ENCODE measurements at regions not wholly inside any gene's neighbourhood (a gene's known extent, or its start where the extent isn't known, plus 50 kb on each side); places are given as distances from the start of the nearest gene placed in this dataset.
"Not testable (repeated sequence)": the region's sequence is repeated elsewhere in the genome, so short reads cannot be mapped to it uniquely, and the experiment has no call there.

DNA sequence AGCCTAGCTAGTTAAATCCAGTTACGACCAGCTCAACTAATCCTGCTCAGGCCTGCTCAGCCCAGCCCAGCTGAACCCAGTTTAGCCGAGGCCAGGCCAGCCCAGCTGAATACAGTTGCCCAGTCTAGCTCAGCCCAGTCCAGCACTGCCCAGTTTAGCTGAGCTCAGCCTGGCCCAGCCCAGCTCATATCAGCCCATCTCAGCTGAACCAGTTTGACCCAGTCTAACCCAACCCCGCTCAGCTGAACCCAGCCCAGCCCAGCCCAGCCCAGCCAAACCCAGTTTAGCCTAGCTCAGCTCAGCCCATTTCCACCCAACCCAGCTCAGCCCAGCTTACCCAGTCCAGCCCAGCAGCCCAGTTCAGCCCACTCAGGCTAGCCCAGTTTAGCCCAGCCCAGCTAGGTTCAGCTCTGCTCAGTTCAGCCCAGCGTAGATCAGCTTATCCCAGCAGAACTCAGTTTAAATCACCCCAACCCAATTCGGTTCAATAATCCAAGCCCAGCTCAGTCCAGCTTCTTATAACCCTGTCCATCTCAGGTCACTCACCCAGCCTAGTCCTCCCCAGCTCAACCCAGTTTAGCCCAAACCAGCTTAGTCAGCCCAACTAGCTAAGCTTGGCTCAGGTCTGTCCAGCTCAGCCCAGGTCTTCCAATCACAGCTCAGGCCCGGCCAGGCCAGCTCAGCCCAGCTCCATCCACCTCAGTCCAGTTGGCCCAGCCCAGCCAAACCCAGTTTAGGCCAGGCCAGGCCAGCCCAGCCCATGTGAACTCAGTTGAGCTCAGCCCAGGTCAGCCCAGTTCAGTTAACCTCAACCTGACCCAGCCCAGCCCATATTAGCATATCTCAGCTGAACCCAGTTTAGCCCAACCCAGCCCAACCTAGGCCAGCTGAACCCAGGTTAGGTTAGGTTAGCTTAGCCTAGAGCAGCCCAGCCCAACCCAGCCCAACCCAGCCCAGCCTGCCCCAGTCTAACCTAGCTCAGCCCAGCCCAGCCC, 76.7 kb downstream of the TMEM121 start:
- TF ChIP-seq, protein P1, sequence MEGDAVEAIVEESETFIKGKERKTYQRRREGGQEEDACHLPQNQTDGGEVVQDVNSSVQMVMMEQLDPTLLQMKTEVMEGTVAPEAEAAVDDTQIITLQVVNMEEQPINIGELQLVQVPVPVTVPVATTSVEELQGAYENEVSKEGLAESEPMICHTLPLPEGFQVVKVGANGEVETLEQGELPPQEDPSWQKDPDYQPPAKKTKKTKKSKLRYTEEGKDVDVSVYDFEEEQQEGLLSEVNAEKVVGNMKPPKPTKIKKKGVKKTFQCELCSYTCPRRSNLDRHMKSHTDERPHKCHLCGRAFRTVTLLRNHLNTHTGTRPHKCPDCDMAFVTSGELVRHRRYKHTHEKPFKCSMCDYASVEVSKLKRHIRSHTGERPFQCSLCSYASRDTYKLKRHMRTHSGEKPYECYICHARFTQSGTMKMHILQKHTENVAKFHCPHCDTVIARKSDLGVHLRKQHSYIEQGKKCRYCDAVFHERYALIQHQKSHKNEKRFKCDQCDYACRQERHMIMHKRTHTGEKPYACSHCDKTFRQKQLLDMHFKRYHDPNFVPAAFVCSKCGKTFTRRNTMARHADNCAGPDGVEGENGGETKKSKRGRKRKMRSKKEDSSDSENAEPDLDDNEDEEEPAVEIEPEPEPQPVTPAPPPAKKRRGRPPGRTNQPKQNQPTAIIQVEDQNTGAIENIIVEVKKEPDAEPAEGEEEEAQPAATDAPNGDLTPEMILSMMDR (IDR thresholded peaks at IDR 0.05) = no peak
- Mint-ChIP-seq H3K36me3 (ENCODE audit: low read depth) (no peaks in the 10 kb centered on the region), H3K27ac (ENCODE audit: unreplicated experiment) (no peak overlapping the region), H3K4me1 (ENCODE audit: low read depth) (no peaks in the 10 kb centered on the region), H3K4me3 (ENCODE audit: unreplicated experiment) (no peak overlapping the region), H3K9me3 (ENCODE audit: low read depth) (peaks cover 13% of the 10 kb centered on the region), H3K27me3 (ENCODE audit: low read depth) (no peaks in the 10 kb centered on the region)
- peak; percentile 67 for DNase-seq (ENCODE audit: low spot score)

DNA sequence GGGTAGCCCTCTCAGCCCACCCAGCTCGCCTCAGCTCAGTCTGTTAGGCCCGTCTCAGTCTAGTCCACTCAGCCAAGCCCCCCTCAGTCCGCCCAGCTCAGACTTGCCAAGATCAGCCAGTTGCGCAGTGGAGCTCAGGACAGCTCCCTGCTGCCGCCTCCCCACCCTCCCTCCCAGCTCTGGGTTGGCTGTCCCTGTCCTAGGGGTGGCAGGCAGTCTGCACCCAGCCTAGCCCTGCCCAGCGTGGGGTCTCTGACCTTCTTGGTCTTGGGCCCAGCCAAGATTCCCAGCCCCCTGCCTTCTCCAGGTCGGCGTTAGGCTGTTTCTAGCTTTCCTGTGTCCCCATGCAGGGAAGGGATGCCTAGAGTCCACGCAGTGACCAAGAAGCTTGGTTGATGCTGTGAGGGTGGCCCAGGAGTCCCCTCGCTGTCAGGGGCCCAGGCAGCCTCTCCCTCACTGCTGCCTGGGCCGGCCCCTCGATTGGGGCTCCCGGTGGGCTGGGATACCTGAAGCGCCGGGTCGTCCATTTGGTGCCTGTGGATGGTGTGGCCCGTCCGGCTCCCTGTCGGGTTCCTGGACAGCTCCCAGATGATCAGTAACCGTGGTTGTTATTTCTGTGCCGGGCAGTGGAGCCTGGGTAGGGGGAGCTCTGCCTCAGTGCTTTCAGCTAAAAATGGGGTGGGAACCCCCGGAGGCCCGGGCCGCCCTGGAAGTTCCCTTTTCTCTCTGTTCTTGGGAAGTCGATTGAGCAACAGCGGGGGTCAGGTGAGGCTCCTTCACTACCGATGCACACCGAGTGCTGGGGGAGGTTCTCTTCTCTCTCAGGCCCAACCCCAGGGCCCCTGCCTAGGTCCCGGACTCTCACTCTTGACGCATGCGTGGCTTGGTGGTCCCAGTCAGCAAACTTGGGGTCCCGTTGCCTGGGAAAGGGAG, 78.4 kb downstream of the TMEM121 start:
- not testable (repeated sequence) for H3K36me3 Mint-ChIP-seq (ENCODE audit: low read depth); H3K4me3 Mint-ChIP-seq (ENCODE audit: unreplicated experiment); DNase-seq (ENCODE audit: low spot score); H3K27me3 Mint-ChIP-seq (ENCODE audit: low read depth); H3K4me1 Mint-ChIP-seq (ENCODE audit: low read depth); H3K27ac Mint-ChIP-seq (ENCODE audit: unreplicated experiment)
- peaks cover 13% of the 10 kb centered on the region for H3K9me3 Mint-ChIP-seq (ENCODE audit: low read depth)

DNA sequence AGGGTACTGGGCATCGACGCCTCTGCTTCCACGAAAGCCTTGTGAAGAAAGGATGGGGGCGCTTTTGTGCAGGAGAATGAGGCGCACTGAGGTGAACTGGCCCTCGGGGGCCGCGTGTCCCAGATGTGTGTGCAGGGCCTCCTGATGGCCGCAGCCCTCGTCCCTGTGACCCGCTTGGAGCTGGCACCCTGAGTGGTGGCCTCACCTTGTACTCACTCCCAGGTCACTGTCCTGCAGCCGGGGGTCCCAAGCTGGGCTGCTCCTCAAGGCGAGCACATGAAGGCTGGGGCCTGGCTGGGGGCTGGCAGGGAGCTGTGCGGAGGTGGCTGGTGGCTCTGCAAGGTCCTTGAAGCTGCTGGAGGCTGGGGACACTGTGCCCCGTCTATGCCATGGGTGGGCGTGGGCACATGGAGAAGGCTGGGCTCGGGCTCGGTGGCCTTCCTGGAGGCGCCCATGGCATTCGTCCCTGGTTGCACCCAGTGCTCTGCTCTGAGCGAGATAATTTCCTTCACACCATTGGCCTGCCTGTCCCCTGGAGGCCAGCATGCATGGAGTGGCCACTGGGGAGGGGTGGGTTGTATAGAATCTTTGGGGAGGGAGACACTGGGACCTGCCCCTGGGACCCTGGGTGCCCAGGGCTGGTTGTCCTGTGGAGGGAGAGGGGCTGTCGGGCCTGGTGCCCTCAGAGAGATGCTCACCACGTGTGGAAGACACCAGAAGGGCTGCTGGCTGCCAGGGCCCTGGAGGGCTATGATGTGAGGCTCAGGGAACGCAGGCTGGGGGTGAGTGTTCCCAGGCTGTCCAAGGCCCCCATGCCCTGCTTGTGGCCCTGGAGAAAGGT, 79.3 kb downstream of the TMEM121 start:
- no peak overlapping the region for H3K27ac Mint-ChIP-seq (ENCODE audit: unreplicated experiment)
- TF ChIP-seq, protein P1 (IDR thresholded peaks at IDR 0.05) = no peak
- no peaks in the 10 kb centered on the region for H3K36me3 Mint-ChIP-seq (ENCODE audit: low read depth)
- DNase-seq (ENCODE audit: low spot score) = peak; percentile 90
- H3K9me3 Mint-ChIP-seq (ENCODE audit: low read depth) = peaks cover 13% of the 10 kb centered on the region
- H3K4me1 Mint-ChIP-seq (ENCODE audit: low read depth) = no peaks in the 10 kb centered on the region
- H3K27me3 Mint-ChIP-seq (ENCODE audit: low read depth) = no peaks in the 10 kb centered on the region
- H3K4me3 Mint-ChIP-seq (ENCODE audit: unreplicated experiment) = no peak overlapping the region

DNA sequence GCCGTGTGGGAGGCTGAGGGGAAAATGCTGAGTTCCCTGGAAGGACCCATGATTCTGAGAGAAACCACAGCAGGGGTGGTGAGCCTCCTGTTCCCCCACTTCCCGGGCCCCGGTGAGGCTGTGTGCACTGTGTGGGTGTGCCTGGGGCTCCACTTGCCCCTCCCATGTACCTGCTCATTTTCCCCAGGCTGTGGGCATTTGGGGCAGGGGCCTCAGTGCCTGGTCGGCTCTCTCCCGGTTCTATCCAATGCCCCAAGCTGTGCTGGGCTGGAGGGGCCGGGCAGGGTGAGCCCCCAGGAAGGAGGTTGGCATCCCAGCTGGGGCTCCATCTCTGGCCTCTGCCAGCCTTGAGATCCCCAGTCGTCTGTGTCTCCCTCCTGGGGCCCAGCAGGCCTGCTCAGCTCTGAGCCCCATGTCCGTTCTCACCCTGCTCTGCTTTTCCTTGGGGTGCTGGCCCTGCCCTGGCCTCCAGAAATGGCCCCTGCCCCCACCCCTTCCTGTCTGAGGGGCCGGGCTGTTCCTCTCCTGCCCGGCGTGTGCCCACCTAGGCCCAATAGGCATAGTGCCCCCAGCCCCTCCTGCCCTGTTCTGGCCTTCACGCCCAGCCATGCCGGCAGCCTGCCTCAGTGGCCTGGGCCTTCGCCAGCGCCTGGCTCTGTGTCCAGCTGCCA, 80.1 kb downstream of the TMEM121 start:
- H3K4me3 Mint-ChIP-seq (ENCODE audit: unreplicated experiment); H3K27ac Mint-ChIP-seq (ENCODE audit: unreplicated experiment); H3K4me1 Mint-ChIP-seq (ENCODE audit: low read depth); H3K27me3 Mint-ChIP-seq (ENCODE audit: low read depth); DNase-seq (ENCODE audit: low spot score); H3K36me3 Mint-ChIP-seq (ENCODE audit: low read depth): not testable (repeated sequence)
- H3K9me3 Mint-ChIP-seq (ENCODE audit: low read depth) = peaks cover 10% of the 10 kb centered on the region

DNA sequence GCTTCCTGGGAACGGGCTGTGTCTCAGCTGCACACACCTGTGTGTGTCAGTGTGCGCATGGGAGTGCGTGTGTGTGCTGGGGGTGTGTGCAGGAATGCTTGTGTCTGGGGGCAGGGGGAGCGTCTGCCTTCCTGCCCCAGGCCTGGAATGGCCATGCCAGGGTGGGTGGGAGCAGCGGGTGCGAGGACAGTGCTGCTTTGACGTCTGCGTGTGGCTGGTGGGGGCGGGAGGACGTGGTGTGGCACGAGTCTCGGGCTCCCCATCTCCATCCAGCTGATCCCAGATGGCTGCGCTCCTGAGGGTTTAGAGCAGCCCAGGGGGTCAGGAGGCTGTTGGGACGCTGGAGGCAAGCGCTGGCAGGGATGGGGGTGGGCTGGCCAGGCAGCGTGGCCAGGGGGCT, 80.6 kb downstream of the TMEM121 start:
- not testable (repeated sequence) for H3K4me1 Mint-ChIP-seq (ENCODE audit: low read depth); H3K27ac Mint-ChIP-seq (ENCODE audit: unreplicated experiment); H3K4me3 Mint-ChIP-seq (ENCODE audit: unreplicated experiment); H3K9me3 Mint-ChIP-seq (ENCODE audit: low read depth); H3K27me3 Mint-ChIP-seq (ENCODE audit: low read depth); H3K36me3 Mint-ChIP-seq (ENCODE audit: low read depth)
- DNase-seq (ENCODE audit: low spot score) = peak; percentile 86

DNA sequence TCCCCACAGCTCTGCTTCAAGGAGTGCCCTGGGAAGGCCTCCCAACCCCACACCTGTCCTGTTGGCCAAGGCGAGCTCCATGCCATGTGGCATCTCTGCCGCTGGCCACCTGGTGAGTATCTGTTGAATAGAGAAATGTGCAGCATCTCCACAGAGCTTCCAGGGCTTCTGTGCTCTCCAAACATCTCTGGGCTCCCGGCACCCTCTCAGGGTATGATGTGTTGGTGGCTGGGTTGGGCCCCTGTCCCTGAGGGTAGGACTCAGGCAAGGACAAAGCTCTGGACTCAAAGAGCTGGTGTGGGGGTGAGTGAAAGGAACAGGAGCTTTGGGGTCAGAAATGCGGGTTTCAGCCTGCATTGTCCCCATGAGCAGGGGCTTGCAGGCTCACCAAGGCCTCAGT, 88.6 kb downstream of the TMEM121 start:
- peaks cover 17% of the 10 kb centered on the region for H3K9me3 Mint-ChIP-seq (ENCODE audit: low read depth)

DNA sequence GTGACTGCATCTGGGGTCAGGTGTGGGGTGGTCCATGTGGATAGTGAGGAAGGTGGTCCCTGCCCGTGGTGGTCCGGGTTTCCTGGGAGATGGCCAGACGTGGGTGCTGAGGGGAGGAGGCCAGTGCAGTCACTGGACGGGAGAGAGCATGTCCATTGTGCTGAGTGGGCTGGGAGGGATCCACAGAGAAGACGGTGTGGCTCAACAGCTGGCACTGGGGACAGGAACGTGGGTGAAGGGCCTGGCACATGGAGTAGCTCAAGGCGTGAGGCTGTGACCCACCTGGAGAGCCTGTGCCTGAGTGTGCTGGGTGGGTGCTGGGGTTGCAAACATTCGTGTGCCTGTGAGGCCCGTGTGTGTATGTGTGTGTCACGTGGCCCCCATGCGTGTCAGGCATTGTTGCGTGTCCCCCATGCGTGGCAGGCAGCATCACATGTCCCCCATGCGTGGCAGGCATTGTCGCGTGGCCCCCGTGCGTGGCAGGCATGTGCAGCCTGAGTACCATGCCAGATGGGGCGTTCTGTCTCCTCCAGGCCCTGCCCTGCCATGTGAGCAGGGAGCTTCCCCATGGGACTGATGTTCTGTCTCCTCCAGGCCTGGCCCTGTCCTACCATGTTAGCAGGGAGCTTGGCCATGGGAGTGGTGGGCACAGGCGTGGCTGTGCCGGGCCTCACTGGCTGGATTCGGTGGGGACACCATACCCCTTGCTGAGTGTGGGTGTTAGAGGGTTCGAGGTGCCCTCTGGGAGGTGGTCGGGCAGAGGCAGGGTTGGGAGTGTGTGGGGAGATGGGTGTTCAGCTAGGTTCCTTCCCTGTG, 89.8 kb downstream of the TMEM121 start:
- not testable (repeated sequence) for H3K27ac Mint-ChIP-seq (ENCODE audit: unreplicated experiment); H3K4me3 Mint-ChIP-seq (ENCODE audit: unreplicated experiment); H3K4me1 Mint-ChIP-seq (ENCODE audit: low read depth); H3K27me3 Mint-ChIP-seq (ENCODE audit: low read depth); H3K36me3 Mint-ChIP-seq (ENCODE audit: low read depth)
- peaks cover 17% of the 10 kb centered on the region for H3K9me3 Mint-ChIP-seq (ENCODE audit: low read depth)
- DNase-seq (ENCODE audit: low spot score) = peak; percentile 93

More for the DNA sequence above, 88.6 kb downstream of the TMEM121 start:
- DNase-seq (ENCODE audit: low spot score); H3K27me3 Mint-ChIP-seq (ENCODE audit: low read depth); H3K4me1 Mint-ChIP-seq (ENCODE audit: low read depth); H3K27ac Mint-ChIP-seq (ENCODE audit: unreplicated experiment); H3K4me3 Mint-ChIP-seq (ENCODE audit: unreplicated experiment); H3K36me3 Mint-ChIP-seq (ENCODE audit: low read depth): not testable (repeated sequence)

All from chondrocyte (in vitro differentiated cells).